ENCODE measurements at regions not wholly inside any gene's neighbourhood (a gene's known extent, or its start where the extent isn't known, plus 50 kb on each side); places are given as distances from the start of the nearest gene placed in this dataset.

DNA sequence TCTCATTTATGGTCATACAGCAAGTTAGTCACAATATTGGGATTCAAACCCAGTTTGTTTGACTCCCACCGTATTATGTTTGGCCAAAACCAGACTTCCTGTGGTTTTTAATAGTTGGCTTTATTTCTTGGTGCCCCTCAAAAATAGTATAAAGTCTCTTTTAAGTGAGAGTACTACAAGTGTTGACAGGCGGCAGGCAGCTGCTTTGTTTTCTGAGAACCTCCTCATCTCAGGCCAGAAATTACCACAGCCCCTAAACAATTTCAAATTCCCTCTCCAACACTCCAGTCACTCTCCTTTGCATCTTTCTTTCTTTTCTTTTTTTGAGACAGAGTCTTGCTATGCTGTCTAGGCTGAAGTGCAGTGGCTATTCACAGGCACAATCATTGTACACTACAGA, 121.5 kb downstream of the POLR2M start:
- no peaks in the 10 kb centered on the region for H4K20me1 ChIP-seq (ENCODE audit: insufficient read depth, low read length)
- CTCF ChIA-PET (ENCODE audit: low intra/inter-chr PET ratio, low total read pairs): no interaction called here
- BruUV-seq (replicated peaks): no TSS peak
- WGBS (ENCODE audit: low lambda C conversion rate): 26% methylated on average over 2 of the region's 2 CpGs
- H3K36me3 ChIP-seq (replicated peaks in 1 of 2; ENCODE audit: control insufficient read depth in 1 of 2, insufficient read depth in 2 of 2, low read length in 2 of 2): no peaks in the 10 kb centered on the region
- intact Hi-C loops (cut with micrococcal nuclease; ENCODE audit: unreplicated experiment) (no loop called here), in situ Hi-C loops (cut with HindIII; ENCODE audit: extremely low pct_ligation_motif_present, low pct_unique_long_range_greater_than_20kb) (no loop called here)
- no peak overlapping the region for H3K4me3 ChIP-seq (replicated peaks in 1 of 3; ENCODE audit: insufficient read depth in 1 of 3, low read depth in 2 of 3, low read length in 3 of 3)
- H3K9ac ChIP-seq (ENCODE audit: insufficient read depth, low read depth, low read length): no peak overlapping the region
- FAIRE-seq: no peak
- no peak overlapping the region for H3K27ac ChIP-seq (ENCODE audit: extremely low read length, insufficient read depth, low read length)
- no peaks in the 10 kb centered on the region for H3K9me3 ChIP-seq (ENCODE audit: low read length)
- TF ChIP-seq MED1 (CRISPR knock-in tag; IDR thresholded peaks at IDR 0.05) (no peak), ZZZ3 (CRISPR knock-in tag; IDR thresholded peaks at IDR 0.05; ENCODE audit: borderline replicate concordance) (no peak)
- H3K4me1 ChIP-seq (ENCODE audit: insufficient read depth, low read length): no peaks in the 10 kb centered on the region
- H2AFZ ChIP-seq (ENCODE audit: low read length): no peak overlapping the region
- peaks cover 0 to 11% of the 10 kb centered on the region in 2 experiments; a peak in 2 of 5 replicates for H3K27me3 ChIP-seq (ENCODE audit: control insufficient read depth in 1 of 2, insufficient read depth in 2 of 2, low read length in 2 of 2)
- ATAC-seq: no peak
- H3K79me2 ChIP-seq (ENCODE audit: insufficient read depth, low read length): no peaks in the 10 kb centered on the region
- H3K4me2 ChIP-seq (ENCODE audit: low read depth, low read length): no peak overlapping the region
- DNase-seq (ENCODE audit: low spot score): no peak
- POLR2A ChIA-PET: no interaction called here

DNA sequence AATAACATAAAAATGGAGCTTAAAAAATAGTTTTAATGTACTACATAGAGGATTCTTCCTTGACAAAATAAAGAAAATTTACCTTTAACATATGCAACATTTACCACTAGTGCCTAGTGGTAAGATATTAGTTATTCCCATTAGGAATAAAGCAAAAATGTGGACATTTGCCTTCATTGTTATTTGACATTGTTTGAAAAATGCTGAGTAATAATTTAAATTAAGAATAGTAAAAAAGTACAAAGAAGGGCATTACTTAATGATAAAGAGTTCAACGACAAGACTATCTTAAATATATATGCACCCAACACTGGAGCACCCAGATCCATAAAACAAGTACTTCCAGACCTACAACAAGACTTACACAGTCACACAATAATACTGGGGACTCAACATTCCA, 125.7 kb downstream of the POLR2M start:
- no peaks in the 10 kb centered on the region for H3K79me2 ChIP-seq (ENCODE audit: insufficient read depth, low read length)
- H3K27me3 ChIP-seq (ENCODE audit: control insufficient read depth in 1 of 2, insufficient read depth in 2 of 2, low read length in 2 of 2): peaks cover 0 to 7% of the 10 kb centered on the region in 2 experiments; a peak in 1 of 5 replicates
- intact Hi-C loops (cut with micrococcal nuclease; ENCODE audit: unreplicated experiment) (no loop called here), in situ Hi-C loops (cut with HindIII; ENCODE audit: extremely low pct_ligation_motif_present, low pct_unique_long_range_greater_than_20kb) (no loop called here)
- no peaks in the 10 kb centered on the region for H3K36me3 ChIP-seq (replicated peaks in 1 of 2; ENCODE audit: control insufficient read depth in 1 of 2, insufficient read depth in 2 of 2, low read length in 2 of 2)
- no peaks in the 10 kb centered on the region for H3K4me1 ChIP-seq (ENCODE audit: insufficient read depth, low read length)
- no peak overlapping the region for H2AFZ ChIP-seq (ENCODE audit: low read length)
- H3K9me3 ChIP-seq (ENCODE audit: low read length): no peaks in the 10 kb centered on the region
- DNase-seq (ENCODE audit: low spot score) (no peak), FAIRE-seq (no peak), ATAC-seq (no peak)
- H3K4me3 ChIP-seq (replicated peaks in 1 of 3; ENCODE audit: insufficient read depth in 1 of 3, low read depth in 2 of 3, low read length in 3 of 3): no peak overlapping the region
- no peak overlapping the region for H3K27ac ChIP-seq (ENCODE audit: extremely low read length, insufficient read depth, low read length)
- TF ChIP-seq MAFK (conservative IDR thresholded peaks at IDR 0.05 in 1 of 2, IDR thresholded peaks at IDR 0.05 in 1 of 2; ENCODE audit: low read length in 2 of 2) (peak in 1 of 2 experiments; percentile 50; a peak in 2 of 4 replicates), CREB1 (IDR thresholded peaks at IDR 0.05) (no peak), CREB1 (CRISPR knock-in tag; IDR thresholded peaks at IDR 0.05) (no peak), MAFF (IDR thresholded peaks at IDR 0.05; ENCODE audit: low read depth, low read length) (0 out of 2 replicates have a peak, but pooled peaks have one; percentile 14), ESRRA (CRISPR knock-in tag; IDR thresholded peaks at IDR 0.05; ENCODE audit: low read depth) (no peak)
- 6% methylated on average over 1 of the region's 1 CpG for WGBS (ENCODE audit: low lambda C conversion rate)
- BruUV-seq (replicated peaks): no TSS peak
- H3K9ac ChIP-seq (ENCODE audit: insufficient read depth, low read depth, low read length): no peak overlapping the region
- no peak overlapping the region for H3K4me2 ChIP-seq (ENCODE audit: low read depth, low read length)
- ChIA-PET CTCF (ENCODE audit: low intra/inter-chr PET ratio, low total read pairs) (no interaction called here), POLR2A (no interaction called here)
- no peaks in the 10 kb centered on the region for H4K20me1 ChIP-seq (ENCODE audit: insufficient read depth, low read length)

Data from HepG2 (cell line).